ENCODE measurements at regions not wholly inside any gene's neighbourhood (a gene's known extent, or its start where the extent isn't known, plus 50 kb on each side); places are given as distances from the start of the nearest gene placed in this dataset.

DNA sequence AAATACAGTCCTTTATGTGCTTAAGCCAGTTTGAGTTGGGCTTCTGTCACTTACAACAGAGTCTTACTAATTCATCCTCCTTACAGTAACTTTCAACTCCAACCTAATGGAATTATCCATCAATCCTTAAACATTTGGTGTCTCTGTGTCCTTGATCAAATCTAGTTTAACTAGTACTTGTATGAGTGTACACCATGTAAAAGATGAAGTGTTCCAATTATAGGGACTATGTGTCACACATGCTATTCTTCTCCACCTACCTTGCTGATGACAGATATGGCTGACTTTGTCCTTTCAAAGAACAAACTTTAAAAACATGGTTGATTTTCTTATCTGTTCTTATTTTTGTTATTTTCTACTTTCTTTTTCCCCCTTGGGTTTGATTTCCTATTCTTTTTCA is 60.4 kb upstream of the NBPF3 start:
- no peaks in the 10 kb centered on the region for H3K9me3 ChIP-seq
- H3K4me1 ChIP-seq = no peaks in the 10 kb centered on the region
- no peak for DNase-seq
- no peak overlapping the region for H3K4me3 ChIP-seq
- intact Hi-C loops (cut with DNase I; ENCODE audit: low total_unique reads) = no loop called here
- no peaks in the 10 kb centered on the region for H3K27me3 ChIP-seq
- H3K27ac ChIP-seq = no peak overlapping the region
- TF ChIP-seq, protein P1, sequence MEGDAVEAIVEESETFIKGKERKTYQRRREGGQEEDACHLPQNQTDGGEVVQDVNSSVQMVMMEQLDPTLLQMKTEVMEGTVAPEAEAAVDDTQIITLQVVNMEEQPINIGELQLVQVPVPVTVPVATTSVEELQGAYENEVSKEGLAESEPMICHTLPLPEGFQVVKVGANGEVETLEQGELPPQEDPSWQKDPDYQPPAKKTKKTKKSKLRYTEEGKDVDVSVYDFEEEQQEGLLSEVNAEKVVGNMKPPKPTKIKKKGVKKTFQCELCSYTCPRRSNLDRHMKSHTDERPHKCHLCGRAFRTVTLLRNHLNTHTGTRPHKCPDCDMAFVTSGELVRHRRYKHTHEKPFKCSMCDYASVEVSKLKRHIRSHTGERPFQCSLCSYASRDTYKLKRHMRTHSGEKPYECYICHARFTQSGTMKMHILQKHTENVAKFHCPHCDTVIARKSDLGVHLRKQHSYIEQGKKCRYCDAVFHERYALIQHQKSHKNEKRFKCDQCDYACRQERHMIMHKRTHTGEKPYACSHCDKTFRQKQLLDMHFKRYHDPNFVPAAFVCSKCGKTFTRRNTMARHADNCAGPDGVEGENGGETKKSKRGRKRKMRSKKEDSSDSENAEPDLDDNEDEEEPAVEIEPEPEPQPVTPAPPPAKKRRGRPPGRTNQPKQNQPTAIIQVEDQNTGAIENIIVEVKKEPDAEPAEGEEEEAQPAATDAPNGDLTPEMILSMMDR (IDR thresholded peaks at IDR 0.05) = no peak
- no peak for TF ChIP-seq POLR2A (IDR thresholded peaks at IDR 0.05)
- no peaks in the 10 kb centered on the region for H3K36me3 ChIP-seq (ENCODE audit: low read depth, missing control alignments)

DNA sequence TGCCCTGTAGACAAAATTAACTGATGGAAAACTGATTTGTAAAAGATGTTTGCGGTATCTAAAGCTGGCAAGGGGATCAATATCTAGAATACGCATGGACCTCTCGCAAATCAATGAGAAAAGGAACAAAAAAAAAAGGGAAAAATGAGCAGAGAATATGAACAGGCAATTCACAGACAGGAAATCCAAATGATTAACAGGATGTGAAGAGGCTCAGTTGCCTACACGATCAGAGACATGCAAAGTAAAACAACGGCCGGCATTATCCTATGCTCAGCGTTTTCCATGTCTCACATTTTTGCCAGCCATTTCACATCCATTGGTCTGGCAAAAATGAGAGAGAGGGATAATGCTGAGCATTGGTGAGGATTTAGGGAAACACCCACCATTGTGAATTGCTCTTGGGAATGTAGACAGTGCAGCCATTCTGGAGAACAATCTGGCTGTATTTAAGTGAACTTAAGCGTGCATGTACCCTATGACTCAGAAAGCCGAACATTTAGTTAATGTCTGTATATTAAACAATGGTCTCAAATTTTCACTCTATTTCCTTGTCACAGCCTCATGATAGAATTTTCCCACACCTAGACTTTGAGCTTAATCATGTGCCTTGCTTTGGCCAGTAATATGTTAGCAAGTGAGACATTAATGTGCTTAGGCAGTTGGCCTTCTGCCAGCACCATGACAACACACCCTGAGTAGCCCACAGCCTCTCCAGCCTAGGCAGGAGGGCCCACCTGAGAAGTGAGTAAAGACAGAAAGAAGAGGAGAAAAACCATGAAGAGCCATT is 61.0 kb upstream of the NBPF3 start:
- no peaks in the 10 kb centered on the region for H3K27me3 ChIP-seq
- no peaks in the 10 kb centered on the region for H3K9me3 ChIP-seq
- no peaks in the 10 kb centered on the region for H3K36me3 ChIP-seq (ENCODE audit: low read depth, missing control alignments)
- intact Hi-C loops (cut with DNase I; ENCODE audit: low total_unique reads) = no loop called here
- WGBS, 2 donors = 92% methylated on average over 9 of the region's 9 CpGs
- TF ChIP-seq POLR2A (IDR thresholded peaks at IDR 0.05) = no peak
- TF ChIP-seq, protein P1 (IDR thresholded peaks at IDR 0.05) = no peak
- no peaks in the 10 kb centered on the region for H3K4me1 ChIP-seq
- H3K27ac ChIP-seq = no peak overlapping the region
- no peak for DNase-seq
- no peak overlapping the region for H3K4me3 ChIP-seq

DNA sequence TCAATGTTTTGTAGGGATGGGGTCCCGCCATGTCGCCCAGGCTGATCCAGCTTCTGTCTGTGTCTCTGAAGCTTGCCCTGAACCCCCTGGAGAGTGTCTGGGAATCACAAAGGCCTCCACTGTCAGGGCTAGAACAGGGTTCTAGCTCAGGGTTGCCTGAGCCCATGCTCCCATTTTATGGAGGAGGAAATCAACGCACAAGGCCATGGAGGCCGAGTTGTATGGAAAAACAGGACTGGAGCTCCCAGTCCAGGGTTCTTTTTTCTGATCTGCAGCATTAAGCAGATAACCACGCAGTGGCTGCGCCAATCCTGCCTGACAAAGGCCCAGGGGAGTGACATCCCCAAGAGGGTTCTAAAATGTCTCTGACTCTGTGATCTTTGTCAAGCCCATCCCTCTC is 67.6 kb upstream of the NBPF3 start:
- intact Hi-C loops (cut with DNase I; ENCODE audit: low total_unique reads) = no loop called here
- no peaks in the 10 kb centered on the region for H3K4me1 ChIP-seq
- H3K9me3 ChIP-seq = no peaks in the 10 kb centered on the region
- no peaks in the 10 kb centered on the region for H3K36me3 ChIP-seq (ENCODE audit: low read depth, missing control alignments)
- TF ChIP-seq, protein P1 (IDR thresholded peaks at IDR 0.05) = no peak
- TF ChIP-seq POLR2A (IDR thresholded peaks at IDR 0.05) = no peak
- 77 to 86% methylated on average over 4 to 6 of the region's 6 CpGs for WGBS, 2 donors
- H3K27me3 ChIP-seq = no peaks in the 10 kb centered on the region
- H3K4me3 ChIP-seq = no peak overlapping the region
- no peak overlapping the region for H3K27ac ChIP-seq
- no peak for DNase-seq

DNA sequence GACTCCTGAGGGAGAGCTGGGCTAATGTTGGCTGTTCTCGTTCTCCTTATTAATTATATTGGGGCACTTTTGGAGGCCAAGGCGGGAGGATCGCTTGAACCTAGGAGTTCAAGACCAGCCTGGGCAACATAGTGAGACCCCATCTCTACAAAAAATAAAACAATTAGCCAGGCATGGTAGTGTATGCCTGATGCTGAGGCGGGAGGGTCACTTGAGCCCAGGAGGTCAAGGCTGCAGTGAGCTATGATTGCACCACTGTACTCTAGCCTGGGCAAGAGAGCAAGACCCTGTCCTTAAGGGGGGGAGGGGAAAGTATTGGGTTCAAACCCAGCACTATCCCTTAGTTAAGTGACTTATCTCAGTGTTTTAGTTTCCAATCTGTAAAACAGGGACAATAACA is 70.0 kb upstream of the NBPF3 start:
- no peak for TF ChIP-seq POLR2A (IDR thresholded peaks at IDR 0.05)
- TF ChIP-seq, protein P1 (IDR thresholded peaks at IDR 0.05) = no peak
- no peak overlapping the region for H3K27ac ChIP-seq
- H3K27me3 ChIP-seq = no peaks in the 10 kb centered on the region
- no peak overlapping the region for H3K4me3 ChIP-seq
- no peaks in the 10 kb centered on the region for H3K9me3 ChIP-seq
- DNase-seq = no peak
- intact Hi-C loops (cut with DNase I; ENCODE audit: low total_unique reads) = loop anchor here (5.0 kb wide), 1 partner anchor 138 kb away; no protein-coding TSS in a partner anchor
- H3K36me3 ChIP-seq (ENCODE audit: low read depth, missing control alignments) = no peaks in the 10 kb centered on the region
- H3K4me1 ChIP-seq = no peaks in the 10 kb centered on the region
- 67 to 73% methylated on average over 4 of the region's 4 CpGs for WGBS, 2 donors
